Activated T-cell treated with anti-CD3 and anti-CD28 coated beads, Interleukin-2, amount 50 U/mL, for 72 hours (primary cell): ENCODE measurements at regions not wholly inside any gene's neighbourhood (a gene's known extent, or its start where the extent isn't known, plus 50 kb on each side); places are given as distances from the start of the nearest gene placed in this dataset.

ENCODE experiments used
- ATAC-seq, 2 donors: fragments of 150-1000 bp; cut with Tn5 transposase; replicated peaks in 1 of 2; 2 replicates each; pipeline ENCODE4 v1.10.0; 2021; ENCODE audit warnings: moderate library complexity in 2 of 2, mild to moderate bottlenecking in 1 of 2
- DNase-seq, 2 donors: peaks; one replicate each; pipeline ENCODE4 v3.0.0; 2021 to 2022; ENCODE audit warnings: mixed read lengths in 1 of 2
- H3K27ac Mint-ChIP-seq: one replicate; pipeline ENCODE4 v1.8.0; 2022; ENCODE audit warnings: mild to moderate bottlenecking, moderate library complexity, mixed read lengths
- H3K27me3 Mint-ChIP-seq: one replicate; pipeline ENCODE4 v1.8.0; 2022; ENCODE audit warnings: low read depth, mixed read lengths
- H3K36me3 Mint-ChIP-seq, 2 donors: one replicate each; pipeline ENCODE4 v1.8.0; 2022; ENCODE audit warnings: mixed read lengths in 2 of 2, mild to moderate bottlenecking in 1 of 2; ENCODE audit not compliant: insufficient read depth in 2 of 2
- H3K4me1 Mint-ChIP-seq: one replicate; pipeline ENCODE4 v1.8.0; 2022; ENCODE audit warnings: low read depth, mixed read lengths
- H3K4me3 Mint-ChIP-seq, 2 donors: one replicate each; pipeline ENCODE4 v1.8.0; 2022; ENCODE audit warnings: mild to moderate bottlenecking in 2 of 2, mixed read lengths in 2 of 2, moderate library complexity in 2 of 2
- H3K9me3 Mint-ChIP-seq, 2 donors: one replicate each; pipeline ENCODE4 v1.8.0; 2022; ENCODE audit warnings: mixed read lengths in 2 of 2

DNA sequence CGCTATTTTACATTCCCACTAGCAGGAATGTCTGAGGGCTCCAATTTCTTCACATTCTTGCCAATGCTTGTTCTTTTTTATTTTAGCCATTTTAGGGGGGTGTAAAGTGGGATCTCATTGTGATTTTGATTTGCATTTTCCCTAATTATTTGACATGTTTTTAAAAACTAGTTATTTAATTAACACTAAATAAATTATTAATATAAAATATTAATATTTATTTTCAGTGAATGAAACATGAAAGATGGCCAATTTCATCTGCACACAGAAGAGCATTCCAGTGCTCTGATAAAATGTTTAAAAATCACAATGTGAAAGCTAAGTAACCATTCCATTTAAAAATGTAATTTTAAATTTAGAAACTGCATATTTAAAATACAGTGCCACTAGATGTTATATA, 322.2 kb upstream of the ZNF521 start:
- no peak for ATAC-seq
- no peak for DNase-seq
- Mint-ChIP-seq H3K9me3 (peaks cover 2 to 3% of the 10 kb centered on the region in 2 donors), H3K4me1 (no peaks in the 10 kb centered on the region), H3K4me3 (no peak overlapping the region), H3K27me3 (no peaks in the 10 kb centered on the region), H3K36me3 (no peaks in the 10 kb centered on the region), H3K27ac (no peak overlapping the region)

DNA sequence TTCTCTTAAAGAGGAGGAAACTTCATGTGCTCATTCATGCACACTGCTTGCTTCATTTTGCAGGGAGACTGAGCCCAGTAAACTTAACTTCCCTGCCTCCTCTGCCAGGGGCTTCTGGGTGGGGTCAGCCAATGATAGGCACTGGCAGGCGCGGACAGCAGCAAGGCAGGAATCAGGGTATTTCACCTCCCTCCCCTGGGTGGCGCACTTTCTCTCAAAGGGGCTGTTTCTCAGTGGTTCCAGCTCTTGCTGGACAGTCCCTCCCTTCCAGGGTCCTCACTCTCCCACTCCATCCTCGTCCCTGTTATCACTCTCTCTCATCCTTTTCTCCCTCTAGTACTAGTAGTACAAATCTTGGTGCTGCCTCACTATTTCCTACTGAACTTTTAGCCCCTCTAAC, 320.5 kb upstream of the ZNF521 start:
- ATAC-seq (no peak), DNase-seq (no peak)
- Mint-ChIP-seq H3K4me3 (no peak overlapping the region), H3K27ac (no peak overlapping the region), H3K36me3 (no peaks in the 10 kb centered on the region), H3K4me1 (no peaks in the 10 kb centered on the region), H3K9me3 (peaks cover 2 to 3% of the 10 kb centered on the region in 2 donors), H3K27me3 (no peaks in the 10 kb centered on the region)

DNA sequence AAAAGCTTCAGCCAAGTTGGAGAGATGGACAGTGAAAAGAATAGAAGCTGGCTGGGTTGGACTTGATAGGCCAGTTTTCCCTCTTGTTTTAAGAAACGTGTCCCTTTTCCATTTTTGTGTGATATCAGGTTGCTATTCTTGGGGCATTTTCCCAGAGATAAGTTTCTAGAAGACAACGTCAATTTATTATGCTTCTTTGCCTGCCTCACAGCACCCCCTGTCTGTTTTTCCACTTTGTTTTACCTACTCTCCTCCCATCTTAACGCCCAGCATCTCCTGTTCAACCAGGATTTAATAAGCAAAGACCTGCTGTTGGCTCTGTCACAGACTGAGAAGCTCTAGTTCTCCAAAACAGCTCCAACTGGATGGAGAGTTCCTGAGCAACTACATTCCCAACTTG, 317.8 kb upstream of the ZNF521 start:
- DNase-seq (no peak), ATAC-seq (no peak)
- no peak overlapping the region for H3K27ac Mint-ChIP-seq
- peaks cover 2 to 3% of the 10 kb centered on the region in 2 donors for H3K9me3 Mint-ChIP-seq
- no peaks in the 10 kb centered on the region for H3K27me3 Mint-ChIP-seq
- no peak overlapping the region for H3K4me3 Mint-ChIP-seq
- no peaks in the 10 kb centered on the region for H3K36me3 Mint-ChIP-seq
- no peaks in the 10 kb centered on the region for H3K4me1 Mint-ChIP-seq

DNA sequence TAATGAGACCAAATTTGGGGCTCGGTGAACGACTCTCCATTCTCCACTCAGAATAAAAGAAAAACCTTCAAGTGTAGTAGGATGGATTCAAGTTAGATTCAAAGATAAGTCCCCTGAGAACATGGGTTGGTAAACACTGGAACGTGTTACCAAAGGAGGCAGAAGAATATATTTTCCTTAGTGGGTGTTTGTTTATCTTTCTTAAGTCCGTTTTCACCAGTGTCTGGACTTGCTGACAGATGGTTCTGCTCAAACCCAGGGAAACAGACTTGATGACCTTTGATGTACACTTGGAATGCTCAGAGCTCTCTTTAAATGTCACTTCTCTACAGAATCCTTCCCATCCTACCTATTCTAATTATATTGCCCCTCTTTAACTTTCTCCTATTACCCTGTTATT, 310.3 kb upstream of the ZNF521 start:
- no peaks in the 10 kb centered on the region for H3K27me3 Mint-ChIP-seq
- ATAC-seq (no peak), DNase-seq (no peak)
- peaks cover 0 to 2% of the 10 kb centered on the region in 2 donors for H3K9me3 Mint-ChIP-seq
- H3K4me3 Mint-ChIP-seq = no peak overlapping the region
- no peaks in the 10 kb centered on the region for H3K4me1 Mint-ChIP-seq
- no peaks in the 10 kb centered on the region for H3K36me3 Mint-ChIP-seq
- H3K27ac Mint-ChIP-seq = no peak overlapping the region

DNA sequence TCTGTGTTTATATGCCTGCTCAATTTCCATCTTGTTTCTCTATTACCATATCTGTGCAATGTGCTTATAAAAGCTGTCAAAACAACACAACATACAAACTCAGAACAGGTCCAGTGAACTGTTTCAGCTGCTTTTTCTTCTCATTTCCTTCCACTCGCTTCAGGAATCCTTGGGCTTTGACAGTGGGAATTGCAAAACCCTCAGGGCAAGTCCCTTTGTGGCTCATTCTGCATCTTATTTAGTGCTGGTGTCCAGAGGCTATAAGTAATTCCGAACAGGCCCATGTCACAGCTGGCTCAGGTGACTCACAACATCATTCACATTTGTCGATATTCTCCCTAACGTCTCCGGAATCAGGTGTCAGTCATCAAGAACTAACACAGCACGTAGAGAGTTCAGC, 309.9 kb upstream of the ZNF521 start:
- Mint-ChIP-seq H3K4me1 (no peaks in the 10 kb centered on the region), H3K4me3 (no peak overlapping the region), H3K27me3 (no peaks in the 10 kb centered on the region), H3K27ac (no peak overlapping the region), H3K36me3 (no peaks in the 10 kb centered on the region), H3K9me3 (peaks cover 0 to 2% of the 10 kb centered on the region in 2 donors)
- no peak for ATAC-seq
- DNase-seq = no peak

DNA sequence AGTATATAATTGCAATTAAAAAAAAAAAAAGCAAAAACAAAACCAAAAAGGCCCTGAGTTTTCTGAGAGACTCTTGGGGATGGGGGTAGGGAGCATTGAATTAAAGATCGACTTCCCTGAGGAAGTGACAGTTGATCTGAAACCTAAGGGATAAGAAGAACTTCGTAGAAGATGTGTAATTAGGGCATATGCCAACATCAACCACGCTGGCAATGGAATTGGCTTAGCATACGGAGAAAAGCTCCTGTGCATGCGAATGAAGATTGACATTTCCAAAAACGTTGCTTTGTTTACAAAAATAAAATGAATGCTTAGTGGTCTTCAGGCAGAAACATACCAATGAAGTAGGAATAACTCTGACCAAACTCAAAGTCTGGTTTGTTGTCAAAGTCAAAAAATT, 307.6 kb upstream of the ZNF521 start:
- Mint-ChIP-seq H3K9me3 (peaks cover 2 to 3% of the 10 kb centered on the region in 2 donors), H3K36me3 (peaks cover 0 to 2% of the 10 kb centered on the region in 2 donors), H3K4me1 (no peaks in the 10 kb centered on the region), H3K4me3 (no peak overlapping the region), H3K27me3 (no peaks in the 10 kb centered on the region), H3K27ac (no peak overlapping the region)
- ATAC-seq (no peak), DNase-seq (no peak)

DNA sequence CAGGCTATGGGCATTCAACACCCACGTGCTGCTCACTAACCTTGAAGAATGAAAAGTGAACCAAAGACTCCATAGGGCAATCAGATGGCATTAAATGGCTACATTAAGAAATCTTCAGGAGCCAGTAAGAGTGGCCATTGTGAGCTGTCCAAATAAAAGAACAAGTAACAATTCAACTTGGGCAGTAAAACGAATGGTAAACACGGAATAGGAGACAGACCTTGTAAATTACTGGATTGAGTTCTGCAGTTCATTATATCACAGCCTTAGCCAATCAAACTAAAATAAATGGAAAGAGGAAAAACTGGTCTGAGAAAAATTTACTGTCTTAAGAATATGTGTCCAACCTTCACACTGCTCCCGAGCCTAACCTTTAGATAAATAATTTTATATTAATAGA, 306.5 kb upstream of the ZNF521 start:
- H3K4me3 Mint-ChIP-seq = no peak overlapping the region
- no peak overlapping the region for H3K27ac Mint-ChIP-seq
- H3K27me3 Mint-ChIP-seq = no peaks in the 10 kb centered on the region
- no peak for DNase-seq
- no peak for ATAC-seq
- peaks cover 0 to 2% of the 10 kb centered on the region in 2 donors for H3K36me3 Mint-ChIP-seq
- peaks cover 3 to 5% of the 10 kb centered on the region in 2 donors for H3K9me3 Mint-ChIP-seq
- H3K4me1 Mint-ChIP-seq = no peaks in the 10 kb centered on the region

DNA sequence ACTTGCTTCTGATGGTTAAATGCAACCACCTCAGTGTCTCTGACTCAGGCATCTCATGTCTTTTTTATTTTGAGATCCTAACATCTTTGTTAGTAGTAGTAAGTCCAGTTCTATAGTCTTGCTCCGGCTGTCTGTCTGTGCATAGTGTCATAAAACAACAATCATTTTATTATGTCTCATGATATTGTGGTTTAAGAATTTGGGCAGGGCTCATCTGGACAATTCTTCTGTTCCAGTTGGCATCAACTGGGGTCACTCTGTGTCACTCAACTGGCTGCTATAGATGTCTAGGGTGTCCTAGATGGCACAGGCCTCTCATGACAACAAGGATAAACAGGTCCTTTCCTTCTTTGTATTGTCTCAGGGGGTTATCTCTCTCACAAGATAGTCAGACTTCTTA, 299.6 kb upstream of the ZNF521 start:
- H3K36me3 Mint-ChIP-seq = peaks cover 0 to 2% of the 10 kb centered on the region in 2 donors
- no peaks in the 10 kb centered on the region for H3K4me1 Mint-ChIP-seq

DNA sequence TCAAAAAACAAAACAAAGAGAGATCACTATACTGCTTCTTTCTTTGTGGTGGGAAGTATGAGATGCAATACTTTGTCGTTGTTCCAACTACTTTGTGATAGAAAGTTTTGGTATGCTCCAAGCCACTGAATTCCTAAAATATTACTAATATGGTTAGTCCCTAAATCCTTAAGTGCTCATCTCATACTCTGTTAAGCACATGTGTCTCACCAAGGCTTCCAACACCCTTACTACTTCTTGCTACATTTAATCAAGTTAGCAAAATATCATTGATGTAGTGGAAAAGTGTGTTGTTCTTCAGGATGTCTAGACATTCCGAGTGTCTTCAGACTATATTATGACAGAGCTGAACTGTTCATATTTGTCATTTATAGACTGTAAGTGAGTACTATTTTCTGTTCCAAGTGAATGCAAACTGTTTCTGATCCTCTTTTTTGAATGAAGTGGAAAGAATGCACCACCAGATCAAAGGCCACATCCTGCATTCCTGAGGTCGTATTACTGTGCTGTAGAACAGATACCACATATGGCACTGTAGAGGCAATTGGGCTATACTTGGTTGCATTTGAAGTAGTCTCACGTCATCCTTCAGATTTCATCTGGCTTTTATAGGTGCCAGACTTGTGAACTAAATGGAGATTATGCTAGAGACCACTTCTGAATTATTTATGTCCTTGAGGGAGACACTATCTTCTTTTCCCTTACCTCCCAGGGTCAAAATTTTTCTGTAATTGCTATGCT, 298.4 kb upstream of the ZNF521 start:
- DNase-seq (no peak), ATAC-seq (no peak)
- H3K36me3 Mint-ChIP-seq = peaks cover 0 to under 1% of the 10 kb centered on the region in 2 donors
- H3K9me3 Mint-ChIP-seq = peaks cover 2 to 3% of the 10 kb centered on the region in 2 donors
- H3K4me1 Mint-ChIP-seq = no peaks in the 10 kb centered on the region
- no peak overlapping the region for H3K27ac Mint-ChIP-seq
- H3K27me3 Mint-ChIP-seq = no peaks in the 10 kb centered on the region
- H3K4me3 Mint-ChIP-seq = no peak overlapping the region

More for the DNA sequence above, 299.6 kb upstream of the ZNF521 start:
- no peak for DNase-seq
- H3K27ac Mint-ChIP-seq = no peak overlapping the region
- H3K4me3 Mint-ChIP-seq = no peak overlapping the region
- peaks cover 3 to 4% of the 10 kb centered on the region in 2 donors for H3K9me3 Mint-ChIP-seq
- no peaks in the 10 kb centered on the region for H3K27me3 Mint-ChIP-seq
- ATAC-seq = no peak

DNA sequence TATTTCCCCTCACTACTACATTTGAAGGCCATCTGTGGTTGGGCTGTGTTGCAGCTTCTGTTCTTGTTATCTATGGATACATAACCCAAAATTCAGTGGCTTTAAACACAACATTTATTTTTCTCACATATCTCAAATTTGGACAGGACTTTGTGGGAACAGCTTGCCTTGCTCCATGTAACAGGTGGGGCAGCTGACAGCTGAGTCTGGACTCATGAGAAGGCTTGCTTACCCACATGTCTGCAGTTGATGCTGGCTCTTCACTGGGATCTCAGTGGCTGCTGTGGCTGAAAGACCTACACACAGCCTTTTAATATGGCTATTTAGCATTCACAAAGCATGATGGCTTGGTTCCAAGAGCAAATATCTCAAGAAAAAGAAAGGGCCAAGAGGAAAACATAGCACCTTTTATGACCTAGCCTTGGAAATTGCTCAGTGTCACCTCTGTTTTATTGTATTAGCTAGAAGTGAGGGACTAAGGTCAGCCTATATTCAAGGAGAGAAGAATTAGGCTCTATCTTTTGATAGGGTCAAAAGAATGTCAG, 296.8 kb upstream of the ZNF521 start:
- H3K27me3 Mint-ChIP-seq = no peaks in the 10 kb centered on the region
- H3K9me3 Mint-ChIP-seq = peaks cover 0 to 2% of the 10 kb centered on the region in 2 donors
- no peak overlapping the region for H3K4me3 Mint-ChIP-seq
- no peak for ATAC-seq
- DNase-seq = no peak
- H3K4me1 Mint-ChIP-seq = no peaks in the 10 kb centered on the region
- H3K36me3 Mint-ChIP-seq = no peaks in the 10 kb centered on the region
- H3K27ac Mint-ChIP-seq = no peak overlapping the region

DNA sequence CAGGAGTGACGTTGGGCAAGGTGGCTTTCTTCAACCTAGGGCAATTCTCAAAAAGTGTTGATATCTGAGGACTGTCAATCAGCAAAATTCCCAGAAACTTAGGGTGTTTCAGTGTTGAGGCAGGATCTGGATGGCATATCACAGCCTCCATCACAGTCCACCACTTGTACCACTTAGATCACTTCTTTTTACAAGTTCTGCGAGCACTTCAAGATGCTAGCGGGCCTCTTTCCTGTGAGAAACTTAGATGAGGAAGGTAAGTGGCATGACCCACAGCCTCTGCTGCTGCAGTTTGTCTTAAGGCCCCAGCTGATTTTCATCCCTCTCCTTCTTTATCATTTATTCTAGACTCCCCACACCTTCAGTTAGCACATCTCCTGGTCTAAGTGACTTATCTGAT, 295.4 kb upstream of the ZNF521 start:
- no peaks in the 10 kb centered on the region for H3K4me1 Mint-ChIP-seq
- H3K27ac Mint-ChIP-seq = no peak overlapping the region
- DNase-seq (no peak), ATAC-seq (no peak)
- H3K9me3 Mint-ChIP-seq = peaks cover 0 to 2% of the 10 kb centered on the region in 2 donors
- H3K36me3 Mint-ChIP-seq = no peaks in the 10 kb centered on the region
- H3K4me3 Mint-ChIP-seq = no peak overlapping the region
- no peaks in the 10 kb centered on the region for H3K27me3 Mint-ChIP-seq

DNA sequence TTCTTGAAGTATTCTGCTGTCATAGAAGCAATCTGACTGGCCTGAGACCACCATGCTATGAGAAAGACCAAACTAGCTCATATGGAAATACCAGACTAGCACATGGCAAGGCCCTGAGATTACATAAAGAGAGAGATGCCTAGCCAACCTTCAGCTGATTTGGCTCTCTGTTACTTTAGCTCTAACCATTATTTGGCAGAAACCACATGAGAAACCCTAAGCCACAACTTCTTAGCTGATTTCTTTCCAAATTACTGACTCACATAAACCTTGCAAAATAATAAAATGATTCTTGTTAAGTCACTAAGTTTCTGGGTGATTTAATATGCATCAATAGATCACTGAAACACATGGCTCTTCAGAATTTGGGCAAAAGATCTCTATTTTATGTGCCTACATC, 295.0 kb upstream of the ZNF521 start:
- H3K4me1 Mint-ChIP-seq = no peaks in the 10 kb centered on the region
- H3K36me3 Mint-ChIP-seq = no peaks in the 10 kb centered on the region
- ATAC-seq = no peak

DNA sequence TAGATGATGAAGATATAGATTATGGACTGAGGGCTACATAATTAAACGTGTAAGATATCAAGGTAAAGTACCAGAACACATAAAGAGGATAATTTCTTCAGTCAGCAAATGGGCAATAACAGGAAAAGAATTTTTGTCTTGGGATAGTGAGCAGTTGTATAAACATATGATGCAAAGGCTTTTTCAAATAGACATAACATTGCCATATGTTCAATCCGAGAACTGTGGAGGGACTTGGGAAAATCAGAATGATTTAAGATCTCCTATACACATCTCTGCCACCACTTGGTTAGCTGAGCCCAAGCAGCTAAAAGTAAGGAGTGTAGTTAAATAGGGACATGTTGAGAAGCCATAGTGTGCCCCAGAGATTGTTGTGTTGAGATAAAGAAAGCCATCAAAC, 287.6 kb upstream of the ZNF521 start:
- Mint-ChIP-seq H3K9me3 (peaks cover 3 to 4% of the 10 kb centered on the region in 2 donors), H3K4me1 (no peaks in the 10 kb centered on the region), H3K4me3 (no peak overlapping the region), H3K27me3 (no peaks in the 10 kb centered on the region), H3K36me3 (no peaks in the 10 kb centered on the region), H3K27ac (no peak overlapping the region)
- no peak for ATAC-seq
- DNase-seq = no peak

More for the DNA sequence above, 295.0 kb upstream of the ZNF521 start:
- H3K4me3 Mint-ChIP-seq = no peak overlapping the region
- no peak overlapping the region for H3K27ac Mint-ChIP-seq
- H3K9me3 Mint-ChIP-seq = peaks cover 0 to 2% of the 10 kb centered on the region in 2 donors
- no peaks in the 10 kb centered on the region for H3K27me3 Mint-ChIP-seq
- DNase-seq = no peak

DNA sequence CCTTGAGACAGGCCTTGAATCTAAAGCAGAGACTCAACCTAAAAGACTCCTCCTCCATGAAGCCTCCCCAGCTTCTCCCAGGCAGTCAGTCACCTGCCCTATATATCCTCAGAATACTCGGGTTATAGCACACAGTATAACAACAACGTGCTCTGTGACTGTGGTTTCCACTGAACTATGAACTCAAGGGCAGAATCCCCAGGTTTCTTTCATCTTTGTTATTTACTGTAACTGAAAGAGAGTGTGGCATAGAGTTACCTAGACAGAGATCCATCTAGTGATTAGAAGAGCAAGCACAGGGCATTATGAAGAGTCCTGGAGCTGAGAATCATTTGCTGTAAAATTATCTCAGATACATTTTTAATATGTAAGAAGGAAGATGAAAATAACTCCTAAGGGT, 281.6 kb upstream of the ZNF521 start:
- Mint-ChIP-seq H3K27ac (no peak overlapping the region), H3K36me3 (peaks cover 0 to 2% of the 10 kb centered on the region in 2 donors), H3K9me3 (peaks cover 4 to 6% of the 10 kb centered on the region in 2 donors), H3K27me3 (peaks cover 10% of the 10 kb centered on the region), H3K4me1 (no peaks in the 10 kb centered on the region), H3K4me3 (no peak overlapping the region)
- no peak for ATAC-seq
- DNase-seq = no peak
